SU-DHL-6 (cell line): ENCODE measurements at regions not wholly inside any gene's neighbourhood (a gene's known extent, or its start where the extent isn't known, plus 50 kb on each side); places are given as distances from the start of the nearest gene placed in this dataset.

Experiments used
- H2AFZ ChIP-seq: fragments of 200-600 bp; sonication (generic); 2 replicates; pipeline ENCODE4 v1.6.1; 2014; ENCODE audit warnings: low read depth, mild to moderate bottlenecking, moderate library complexity, mixed read lengths, antibody characterized with exemption, low read length; ENCODE audit not compliant: severe bottlenecking
- H3F3A ChIP-seq: fragments of 200-600 bp; shearing (Covaris generic); 2 replicates; pipeline ENCODE4 v1.6.0; 2016; ENCODE audit warnings: antibody characterized with exemption, mild to moderate bottlenecking; ENCODE audit not compliant: insufficient read depth
- H3K27ac ChIP-seq: fragments of 200-600 bp; sonication (generic); 2 replicates; pipeline ENCODE4 v1.5.1; 2016; ENCODE audit warnings: low read depth, mild to moderate bottlenecking, low read length, moderate library complexity, mixed read lengths
- H3K27me3 ChIP-seq: fragments of 200-600 bp; sonication (generic), shearing (Covaris generic); 2 replicates; pipeline ENCODE4 v1.6.0; 2014; ENCODE audit warnings: mild to moderate bottlenecking, low read length
- H3K36me3 ChIP-seq: fragments of 200-600 bp; sonication (generic); 2 replicates; pipeline ENCODE4 v1.6.1; 2014; ENCODE audit warnings: mild to moderate bottlenecking, low read length, mixed read lengths
- H3K4me2 ChIP-seq: fragments of 300-600, 200-600 bp; shearing (Covaris generic), sonication (generic); 2 replicates; pipeline ENCODE4 v1.6.0; 2014; ENCODE audit warnings: low read length, low read depth, mild to moderate bottlenecking; ENCODE audit not compliant: poor library complexity, severe bottlenecking
- H3K4me3 ChIP-seq: fragments of 200-600 bp; sonication (generic); 2 replicates; pipeline ENCODE4 v1.5.1; 2014; ENCODE audit warnings: antibody characterized with exemption, low read length, mild to moderate bottlenecking, mixed read lengths; ENCODE audit not compliant: insufficient read depth, poor library complexity, severe bottlenecking
- H3K79me2 ChIP-seq: fragments of 200-600 bp; sonication (generic); 2 replicates; pipeline ENCODE4 v1.6.1; 2014; ENCODE audit warnings: mild to moderate bottlenecking, low read length, moderate library complexity; ENCODE audit not compliant: insufficient read depth
- H3K9ac ChIP-seq: fragments of 200-600 bp; sonication (generic); 2 replicates; pipeline ENCODE4 v1.7.0; 2014; ENCODE audit warnings: mild to moderate bottlenecking, low read length
- H3K9me2 ChIP-seq: fragments of 200-600 bp; sonication (generic); replicated peaks from 2 replicates; pipeline ENCODE4 v1.6.1; 2014; ENCODE audit warnings: low read length; ENCODE audit not compliant: insufficient read depth
- H3K9me3 ChIP-seq: fragments of 200-600 bp; sonication (generic); 2 replicates; pipeline ENCODE4 v1.6.1; 2014; ENCODE audit warnings: low read length, mixed read lengths; ENCODE audit not compliant: insufficient read depth
- H4K20me1 ChIP-seq: fragments of 200-600 bp; sonication (generic); 2 replicates; pipeline ENCODE4 v1.6.1; 2014; ENCODE audit warnings: low read depth, mild to moderate bottlenecking, antibody characterized with exemption, low read length, moderate library complexity, mixed read lengths
- CTCF ChIP-seq: fragments of 200-600 bp; sonication (generic); IDR thresholded peaks from one replicate; pipeline ENCODE4 v1.5.1; 2017; ENCODE audit warnings: antibody characterized with exemption, mild to moderate bottlenecking, low read length, moderate library complexity; ENCODE audit not compliant: insufficient read depth, poor library complexity, severe bottlenecking
- EZH2phosphoT487 ChIP-seq: fragments of 200-600 bp; sonication (generic), shearing (Covaris generic); conservative IDR thresholded peaks from 2 replicates; pipeline ENCODE4 v1.6.1; 2018; ENCODE audit warnings: mild to moderate bottlenecking, antibody characterized with exemption, low read length, moderate library complexity, mixed read lengths

GRCh38 chr2:43171789-43172188 lies 54.6 kb downstream of the ZFP36L2 start:
- no peak for TF ChIP-seq EZH2phosphoT487
- Histone ChIP-seq H3K36me3 (no peaks in the 10 kb centered on the region), H3K79me2 (no peaks in the 10 kb centered on the region), H4K20me1 (no peaks in the 10 kb centered on the region), H3K9me2 (no peaks in the 10 kb centered on the region), H3K4me3 (no peak overlapping the region), H3K9me3 (no peaks in the 10 kb centered on the region), H3K9ac (no peak overlapping the region), H3K27ac (no peak overlapping the region), H3K4me2 (no peak overlapping the region), H2AFZ (no peak overlapping the region), H3F3A (peaks cover 21% of the 10 kb centered on the region; the same call in 1 of the 2 replicates), H3K27me3 (no peaks in the 10 kb centered on the region)

- Histone ChIP-seq H4K20me1 (no peaks in the 10 kb centered on the region), H3K9me2 (no peaks in the 10 kb centered on the region), H2AFZ (no peak overlapping the region), H3K27me3 (no peaks in the 10 kb centered on the region), H3F3A (peaks cover 21% of the 10 kb centered on the region; the same call in 1 of the 2 replicates), H3K9ac (peak overlapping the region; percentile 52), H3K9me3 (no peaks in the 10 kb centered on the region), H3K36me3 (no peaks in the 10 kb centered on the region), H3K4me2 (no peak overlapping the region), H3K4me3 (no peak overlapping the region), H3K27ac (peak overlapping the region; percentile 62), H3K79me2 (no peaks in the 10 kb centered on the region)
- TF ChIP-seq EZH2phosphoT487 (no peak), CTCF (no peak)
Measured at GRCh38 chr2:43170405-43171105, 55.9 kb downstream of the ZFP36L2 start.

DNA sequence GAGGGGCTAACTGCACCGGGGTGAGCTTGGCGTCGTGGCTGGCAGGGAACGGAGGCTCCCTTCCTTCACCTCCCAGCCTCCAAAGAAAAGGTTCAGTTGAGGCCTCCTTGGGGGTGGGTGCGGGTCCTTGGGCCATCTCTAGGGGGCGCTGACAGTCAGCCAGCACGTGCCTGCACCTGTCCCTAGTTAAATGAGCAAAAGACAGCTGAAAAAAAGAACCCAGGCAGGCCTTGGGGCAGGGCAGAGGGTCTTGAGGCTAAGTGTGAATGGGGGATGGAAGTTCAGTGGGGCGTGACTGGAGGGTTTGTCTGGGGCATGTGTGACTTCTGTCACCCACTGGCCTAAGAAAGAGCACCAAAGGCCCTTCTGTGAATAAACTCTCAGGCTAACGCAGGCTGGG lies 56.4 kb downstream of the ZFP36L2 start:
- H3K4me2 ChIP-seq, result peak overlapping the region; percentile 46
- H3K27me3 ChIP-seq, result no peaks in the 10 kb centered on the region
- H3K9ac ChIP-seq, result peak overlapping the region; percentile 52
- peak overlapping the region; percentile 62 for H3K27ac ChIP-seq
- H3K36me3 ChIP-seq, result no peaks in the 10 kb centered on the region
- peaks cover 21% of the 10 kb centered on the region; the same call in 1 of the 2 replicates for H3F3A ChIP-seq
- peak overlapping the region; percentile 0 for H3K4me3 ChIP-seq
- H2AFZ ChIP-seq, result no peak overlapping the region
- TF ChIP-seq CTCF (peak; percentile 94), EZH2phosphoT487 (no peak)
- no peaks in the 10 kb centered on the region for H3K79me2 ChIP-seq
- no peaks in the 10 kb centered on the region for H4K20me1 ChIP-seq
- no peaks in the 10 kb centered on the region for H3K9me3 ChIP-seq
- no peaks in the 10 kb centered on the region for H3K9me2 ChIP-seq

DNA sequence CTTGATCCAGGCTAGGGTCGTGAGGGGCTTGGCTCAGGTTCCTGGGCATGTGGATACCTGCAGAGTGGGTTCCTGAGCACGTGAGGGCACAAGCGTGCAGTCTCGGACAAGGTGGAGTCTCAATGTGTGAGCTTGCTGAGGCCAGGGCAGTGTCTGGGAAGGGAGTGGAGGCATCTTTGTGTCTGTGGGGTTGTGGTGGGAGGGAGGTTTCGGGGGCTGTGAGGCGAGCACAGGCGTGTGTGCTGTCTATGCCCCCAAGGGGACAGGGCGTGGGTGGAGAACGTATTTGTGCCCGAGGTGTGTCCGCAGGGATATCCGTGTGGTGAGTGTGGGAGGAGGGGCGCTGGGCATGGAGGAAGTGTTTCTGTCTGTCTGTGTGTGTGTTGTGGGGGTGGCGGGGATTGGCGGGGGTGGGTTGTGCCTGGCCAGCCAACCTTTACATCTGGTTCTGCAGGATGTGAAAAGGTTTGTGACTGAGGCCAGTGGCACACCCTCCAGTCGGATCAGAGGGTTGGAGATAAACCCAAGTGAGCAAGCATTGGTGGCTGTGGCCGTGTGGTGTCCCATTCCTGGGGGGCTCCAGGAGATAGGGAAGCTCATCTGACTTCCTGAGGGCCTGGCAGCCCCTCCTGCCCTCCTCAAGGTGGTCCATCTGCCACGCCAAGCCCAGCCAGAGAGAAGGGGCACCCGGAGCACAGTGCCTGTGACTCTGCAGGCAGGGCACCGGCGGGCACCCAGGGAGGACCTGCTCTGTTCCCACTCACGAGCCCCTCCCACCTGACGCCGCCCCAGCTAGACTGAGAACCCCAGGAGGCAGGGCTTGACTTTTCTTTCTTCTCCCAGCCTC lies 57.1 kb downstream of the ZFP36L2 start:
- no peak for TF ChIP-seq CTCF
- TF ChIP-seq EZH2phosphoT487, result no peak
- Histone ChIP-seq H2AFZ (peak overlapping the region; percentile 9), H3K27me3 (no peaks in the 10 kb centered on the region), H3K4me2 (peak overlapping the region; percentile 46), H3K9me2 (no peaks in the 10 kb centered on the region), H3K79me2 (no peaks in the 10 kb centered on the region), H3F3A (peaks cover 21% of the 10 kb centered on the region; the same call in 1 of the 2 replicates), H3K4me3 (peak overlapping the region; percentile 0), H3K9ac (peak overlapping the region; percentile 52), H3K27ac (peak overlapping the region; percentile 62), H3K36me3 (no peaks in the 10 kb centered on the region), H3K9me3 (no peaks in the 10 kb centered on the region), H4K20me1 (no peaks in the 10 kb centered on the region)
